SK-N-MC (cell line): ENCODE measurements at regions not wholly inside any gene's neighbourhood (a gene's known extent, or its start where the extent isn't known, plus 50 kb on each side); places are given as distances from the start of the nearest gene placed in this dataset.
"Not testable (repeated sequence)": the region's sequence is repeated elsewhere in the genome, so short reads cannot be mapped to it uniquely, and the experiment has no call there.

Source experiments
- DNase-seq: peaks from one replicate; pipeline ENCODE4 v3.0.0-alpha.2; 2011; ENCODE audit warnings: low read depth, low spot score
- H3K27ac ChIP-seq: fragments of 200-600 bp; sonication (generic); 2 replicates; pipeline ENCODE4 v1.5.1; 2016; ENCODE audit warnings: mixed run types
- H3K36me3 ChIP-seq: fragments of 200-600 bp; sonication (generic); 2 replicates; pipeline ENCODE4 v1.6.1; 2017; ENCODE audit warnings: antibody characterized with exemption, low read length, mixed read lengths; ENCODE audit not compliant: insufficient read depth
- H3K4me3 ChIP-seq: fragments of 200-600 bp; sonication (generic); 2 replicates; pipeline ENCODE4 v1.5.1; 2016
- H3K9ac ChIP-seq: fragments of 200-600 bp; sonication (generic); 2 replicates; pipeline ENCODE4 v1.8.0; 2017; ENCODE audit warnings: mixed run types, mixed read lengths; ENCODE audit not compliant: insufficient read length
- H3K9me3 ChIP-seq: fragments of 200-600 bp; sonication (generic); 2 replicates; pipeline ENCODE4 v1.6.1; 2017; ENCODE audit warnings: low read depth, mild to moderate bottlenecking, antibody characterized with exemption, low read length, moderate library complexity, mixed read lengths
- EZH2 ChIP-seq: fragments of 200-600 bp; sonication (generic); IDR thresholded peaks from one replicate; pipeline ENCODE4 v1.6.1; 2017; ENCODE audit warnings: antibody characterized with exemption
- FOXP2 ChIP-seq: optimal IDR thresholded peaks from 2 replicates; pipeline ENCODE3; 2011; ENCODE audit warnings: mild to moderate bottlenecking, moderate library complexity; ENCODE audit not compliant: insufficient read depth; ENCODE audit errors: extremely low read length, control extremely low read depth
- POLR2AphosphoS5 ChIP-seq: IDR thresholded peaks from 2 replicates; pipeline ENCODE4 v1.6.1; 2012; ENCODE audit warnings: mild to moderate bottlenecking, low read depth, low read length, borderline replicate concordance

DNA sequence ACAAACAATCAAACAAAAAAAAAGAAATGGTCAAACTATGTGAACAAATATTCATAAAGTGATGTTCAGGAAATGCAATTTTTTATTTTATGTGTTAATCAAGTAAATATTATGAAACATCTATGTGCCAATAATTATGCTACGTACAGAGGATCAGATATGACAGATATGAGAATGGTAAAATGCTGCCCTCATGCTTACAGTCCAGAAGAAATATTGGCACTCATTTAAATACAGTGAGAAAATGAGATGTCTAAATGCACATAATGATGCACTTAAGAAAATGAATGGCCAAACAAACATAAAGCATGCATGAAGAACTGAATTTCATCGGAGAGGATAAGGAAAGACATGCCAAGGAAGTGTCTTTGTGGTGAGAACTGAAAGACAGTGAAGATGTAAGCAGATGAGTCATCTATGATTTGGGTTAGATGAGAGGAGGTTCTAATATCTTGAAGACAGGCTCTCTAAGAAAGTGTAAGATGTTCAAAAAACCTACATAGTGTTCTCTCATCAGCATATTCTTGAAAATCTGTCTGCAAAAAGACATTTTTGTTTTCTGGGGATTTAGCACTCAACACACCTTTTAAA, 1231.1 kb upstream of the ACO1 start:
- no peak overlapping the region for H3K9ac ChIP-seq
- no peak overlapping the region for H3K27ac ChIP-seq
- TF ChIP-seq FOXP2 (no peak), EZH2 (no peak), POLR2AphosphoS5 (no peak)
- no peak for DNase-seq
- no peaks in the 10 kb centered on the region for H3K9me3 ChIP-seq
- H3K36me3 ChIP-seq = no peaks in the 10 kb centered on the region
- no peak overlapping the region for H3K4me3 ChIP-seq

DNA sequence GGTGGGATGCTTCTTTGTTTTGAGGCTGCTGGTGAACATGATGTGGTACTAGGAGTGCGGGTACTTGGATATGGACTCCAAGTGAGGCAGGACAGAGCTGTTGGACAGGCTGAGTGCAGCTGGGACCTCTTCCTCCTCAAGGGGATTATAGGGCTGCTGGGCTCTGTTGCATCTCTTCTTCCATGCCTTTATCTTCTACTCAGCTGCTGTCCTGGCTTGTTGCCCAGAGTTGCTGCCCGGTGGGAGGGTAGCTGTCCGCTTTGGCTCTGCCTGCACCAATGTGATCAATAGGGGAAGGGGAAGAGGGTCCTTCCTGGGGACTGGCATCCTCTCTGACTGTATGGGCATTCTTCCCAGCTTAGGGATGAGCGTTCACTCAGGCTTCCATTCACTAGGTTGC, 1217.9 kb upstream of the ACO1 start:
- DNase-seq = no peak
- H3K4me3 ChIP-seq = no peak overlapping the region

GRCh38 chr9:31168161-31168560, 1216.3 kb upstream of the ACO1 start:
- TF ChIP-seq FOXP2 (no peak), EZH2 (no peak)
- Histone ChIP-seq H3K9me3 (no peaks in the 10 kb centered on the region), H3K4me3 (no peak overlapping the region), H3K36me3 (no peaks in the 10 kb centered on the region), H3K9ac (no peak overlapping the region), H3K27ac (no peak overlapping the region)
- DNase-seq = no peak

More for the DNA sequence above, 1217.9 kb upstream of the ACO1 start:
- no peaks in the 10 kb centered on the region for H3K36me3 ChIP-seq
- no peak overlapping the region for H3K9ac ChIP-seq
- H3K27ac ChIP-seq = no peak overlapping the region
- no peaks in the 10 kb centered on the region for H3K9me3 ChIP-seq
- TF ChIP-seq EZH2 = no peak
- no peak for TF ChIP-seq FOXP2
- no peak for TF ChIP-seq POLR2AphosphoS5

DNA sequence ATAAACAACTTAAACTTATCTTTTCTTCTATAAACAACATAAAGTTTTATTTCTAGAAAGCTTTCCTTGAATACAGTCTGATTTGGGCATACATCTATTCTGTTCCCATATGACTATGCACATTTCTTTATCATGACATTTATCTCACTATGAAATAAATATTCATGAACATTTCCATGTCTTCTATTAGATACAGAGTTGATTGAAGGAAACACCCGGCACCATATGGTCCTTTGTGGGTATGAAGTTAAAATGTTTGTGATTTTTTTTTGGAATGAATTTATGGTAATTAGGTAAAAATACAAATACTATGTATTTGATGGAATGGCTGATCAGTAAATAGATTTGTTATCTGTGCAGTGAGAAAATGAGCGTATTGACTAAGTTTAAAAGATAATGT, 1209.8 kb upstream of the ACO1 start:
- no peak for DNase-seq
- Histone ChIP-seq H3K9ac (no peak overlapping the region), H3K27ac (no peak overlapping the region), H3K9me3 (no peaks in the 10 kb centered on the region), H3K36me3 (no peaks in the 10 kb centered on the region), H3K4me3 (no peak overlapping the region)
- TF ChIP-seq POLR2AphosphoS5 (no peak), EZH2 (no peak), FOXP2 (no peak)

DNA sequence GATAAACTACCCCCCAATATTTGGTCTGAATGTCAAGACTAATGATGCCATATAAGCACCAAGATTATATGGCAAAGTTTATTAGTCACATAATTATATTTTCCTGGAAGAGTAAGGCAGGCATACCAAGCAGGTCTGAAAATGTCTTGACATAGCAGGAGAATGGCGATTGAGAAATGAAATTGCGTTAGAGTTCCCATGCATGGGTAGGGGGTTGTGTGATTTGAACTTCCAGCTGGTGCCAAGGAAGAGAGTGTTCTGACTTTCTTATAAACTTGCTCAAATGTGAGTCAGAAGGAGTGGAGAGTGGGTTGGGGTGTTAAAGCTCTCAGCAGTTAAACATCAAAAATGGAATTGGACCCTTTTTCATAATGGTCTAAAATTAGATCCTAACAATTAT, 1200.6 kb upstream of the ACO1 start:
- no peak for TF ChIP-seq EZH2
- Histone ChIP-seq H3K36me3 (no peaks in the 10 kb centered on the region), H3K4me3 (no peak overlapping the region), H3K27ac (no peak overlapping the region), H3K9me3 (no peaks in the 10 kb centered on the region), H3K9ac (no peak overlapping the region)
- no peak for DNase-seq

- TF ChIP-seq POLR2AphosphoS5 = no peak
- TF ChIP-seq EZH2 = no peak
- no peak for TF ChIP-seq FOXP2
- no peak for DNase-seq
- no peaks in the 10 kb centered on the region for H3K36me3 ChIP-seq
- no peak overlapping the region for H3K4me3 ChIP-seq
- H3K9ac ChIP-seq = no peak overlapping the region
- no peaks in the 10 kb centered on the region for H3K9me3 ChIP-seq
- no peak overlapping the region for H3K27ac ChIP-seq
These were observed 1198.6 kb upstream of the ACO1 start for GRCh38 chr9:31185831-31186230.

GRCh38 chr9:31188496-31188895, 1195.9 kb upstream of the ACO1 start:
- H3K36me3 ChIP-seq = no peaks in the 10 kb centered on the region
- TF ChIP-seq FOXP2 (no peak), POLR2AphosphoS5 (no peak), EZH2 (no peak)
- no peak overlapping the region for H3K4me3 ChIP-seq
- DNase-seq = no peak
- no peak overlapping the region for H3K27ac ChIP-seq
- H3K9ac ChIP-seq = no peak overlapping the region
- H3K9me3 ChIP-seq = no peaks in the 10 kb centered on the region

- TF ChIP-seq FOXP2 = no peak
- no peak for TF ChIP-seq EZH2
- TF ChIP-seq POLR2AphosphoS5 = no peak
- H3K9me3 ChIP-seq = no peaks in the 10 kb centered on the region
- H3K4me3 ChIP-seq = no peak overlapping the region
- H3K36me3 ChIP-seq = no peaks in the 10 kb centered on the region
- H3K9ac ChIP-seq = no peak overlapping the region
- no peak overlapping the region for H3K27ac ChIP-seq
- no peak for DNase-seq
These were observed 1173.4 kb upstream of the ACO1 start for GRCh38 chr9:31210978-31211570.

GRCh38 chr9:31229976-31230375, 1154.5 kb upstream of the ACO1 start:
- not testable (repeated sequence) for H3K36me3 ChIP-seq, H3K9me3 ChIP-seq, H3K4me3 ChIP-seq, H3K27ac ChIP-seq, DNase-seq, H3K9ac ChIP-seq
